ACHN (cell line): ENCODE measurements at regions not wholly inside any gene's neighbourhood (a gene's known extent, or its start where the extent isn't known, plus 50 kb on each side); places are given as distances from the start of the nearest gene placed in this dataset.

ENCODE experiments used
- DNase-seq: peaks from one replicate; pipeline ENCODE4 v3.0.0-alpha.2; 2015
- in situ Hi-C: cut with HindIII; loops from 2 replicates; pipeline ENCODE4 v1.10.0; 2017; ENCODE audit warnings: low sequenced_read_pairs, low pct_ligation_motif_present, low pct_unique_long_range_greater_than_20kb

DNA sequence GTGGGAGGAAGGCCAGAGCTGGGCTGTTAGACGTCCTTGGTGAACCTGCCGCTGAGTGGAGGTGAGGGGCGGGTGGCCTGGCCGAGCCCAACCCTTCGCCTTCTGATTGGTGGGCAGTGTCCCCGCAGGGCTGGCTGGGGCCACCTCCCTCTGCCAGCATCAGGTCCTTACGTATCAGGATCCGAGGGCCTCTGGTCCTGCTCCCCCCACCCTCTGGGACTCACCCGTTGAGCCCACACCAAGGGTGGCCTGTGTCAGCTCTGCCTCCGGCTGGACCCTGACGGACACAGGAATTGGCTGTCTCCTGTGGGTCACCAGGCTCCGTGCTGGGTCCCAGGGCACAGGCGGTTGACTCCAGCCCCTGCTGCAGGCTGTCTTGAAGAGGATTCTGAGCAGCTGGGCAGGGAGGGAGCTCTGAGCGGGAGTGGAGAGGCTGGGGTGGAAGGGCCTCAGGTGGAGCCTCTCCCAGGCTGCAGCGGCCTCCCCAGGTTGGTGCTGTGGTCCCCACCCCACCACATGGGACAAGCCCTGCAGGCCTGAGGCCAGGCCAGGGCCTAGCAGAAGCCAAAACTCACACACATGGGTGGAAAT, 58.4 kb upstream of the NKX1-1 start:
- no peak for DNase-seq
- in situ Hi-C loops = no loop called here

DNA sequence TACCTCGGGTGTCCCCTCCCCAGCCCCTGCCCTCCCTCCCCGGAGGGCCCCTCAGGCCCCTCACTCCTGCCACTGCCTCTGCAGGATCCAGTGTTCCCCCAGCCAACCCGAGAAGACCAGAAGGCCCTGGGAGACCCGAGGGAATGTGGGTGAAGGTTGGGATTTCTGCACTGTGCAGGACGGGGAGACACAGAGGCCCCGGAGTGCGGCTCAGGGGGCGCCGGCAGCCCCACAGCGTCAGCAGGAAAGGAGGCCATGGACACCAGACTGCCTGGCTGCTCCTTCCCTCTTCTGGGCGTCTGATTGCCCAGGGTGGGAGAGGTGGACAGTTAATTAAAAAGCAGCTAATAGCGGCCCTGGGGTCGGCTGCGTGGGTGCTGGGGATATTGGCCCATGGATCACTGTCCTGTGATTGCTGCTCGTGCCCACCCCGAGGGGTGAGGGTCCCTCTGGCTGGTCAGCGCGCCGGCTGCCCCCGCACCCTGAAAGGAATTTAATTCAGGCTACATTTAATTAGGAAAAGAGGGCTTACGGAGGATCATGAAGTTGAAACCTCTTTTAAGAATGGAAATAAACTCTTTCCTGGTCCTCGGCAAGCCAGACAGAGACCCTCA, 57.8 kb upstream of the NKX1-1 start:
- DNase-seq = no peak
- in situ Hi-C loops = no loop called here

DNA sequence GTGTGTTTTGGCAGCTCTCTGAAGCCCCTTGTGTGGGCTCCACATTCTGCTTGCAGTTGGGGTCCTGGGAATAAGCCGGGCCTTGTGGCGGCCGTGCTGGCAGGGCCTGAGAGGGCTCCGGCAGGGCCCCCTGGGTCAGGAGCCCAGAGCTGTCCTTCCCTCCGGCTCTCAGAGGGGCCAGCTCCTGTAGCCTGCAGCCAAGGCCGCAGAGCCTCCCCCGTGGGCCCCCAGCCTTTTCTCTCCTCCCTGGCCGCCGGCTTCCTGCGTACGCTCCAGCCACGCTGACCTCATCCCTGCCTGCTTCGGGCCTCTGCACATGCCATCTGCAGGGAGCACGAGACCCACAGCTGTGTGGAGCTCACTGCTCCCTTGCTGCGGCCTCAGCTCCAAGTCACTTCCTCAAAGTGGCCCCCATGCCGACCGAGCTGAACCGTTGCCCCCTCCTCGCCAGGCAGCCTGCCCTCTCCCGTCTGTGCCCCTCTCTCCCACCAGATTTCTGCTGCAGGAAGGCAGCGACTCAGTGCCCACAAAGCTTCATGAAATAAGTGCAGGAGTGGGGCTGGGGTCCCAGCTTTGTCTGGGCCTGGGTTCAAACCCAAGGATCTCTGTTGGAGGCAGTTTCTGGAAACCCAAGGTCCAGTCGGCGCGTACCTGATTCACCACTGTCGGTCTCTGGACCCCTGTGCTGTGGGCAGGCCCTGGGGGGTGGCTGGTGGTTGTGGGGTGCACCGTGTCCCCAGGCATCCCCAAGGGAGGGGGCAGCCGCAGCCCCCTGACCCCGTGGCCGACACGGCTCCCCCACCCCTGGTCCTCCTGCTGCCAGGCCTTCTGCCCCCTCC, 57.1 kb upstream of the NKX1-1 start:
- in situ Hi-C loops = no loop called here
- DNase-seq = no peak

DNA sequence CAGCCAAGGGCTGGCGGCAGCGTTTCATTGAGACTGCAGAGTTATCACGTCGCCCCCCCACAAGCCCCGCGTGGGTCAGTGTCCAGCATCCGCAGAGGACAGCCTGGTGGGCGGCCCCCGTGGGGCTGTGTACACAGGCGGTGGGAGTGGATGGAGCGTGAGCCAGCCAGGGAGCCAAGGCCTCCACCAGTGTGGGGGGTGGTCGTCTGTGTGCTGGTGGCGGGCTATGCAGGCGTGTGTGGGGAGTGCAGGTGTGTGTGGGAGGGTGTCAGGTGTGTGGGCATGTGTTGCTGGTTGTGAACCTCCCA, 56.5 kb upstream of the NKX1-1 start:
- no peak for DNase-seq
- in situ Hi-C loops = no loop called here

DNA sequence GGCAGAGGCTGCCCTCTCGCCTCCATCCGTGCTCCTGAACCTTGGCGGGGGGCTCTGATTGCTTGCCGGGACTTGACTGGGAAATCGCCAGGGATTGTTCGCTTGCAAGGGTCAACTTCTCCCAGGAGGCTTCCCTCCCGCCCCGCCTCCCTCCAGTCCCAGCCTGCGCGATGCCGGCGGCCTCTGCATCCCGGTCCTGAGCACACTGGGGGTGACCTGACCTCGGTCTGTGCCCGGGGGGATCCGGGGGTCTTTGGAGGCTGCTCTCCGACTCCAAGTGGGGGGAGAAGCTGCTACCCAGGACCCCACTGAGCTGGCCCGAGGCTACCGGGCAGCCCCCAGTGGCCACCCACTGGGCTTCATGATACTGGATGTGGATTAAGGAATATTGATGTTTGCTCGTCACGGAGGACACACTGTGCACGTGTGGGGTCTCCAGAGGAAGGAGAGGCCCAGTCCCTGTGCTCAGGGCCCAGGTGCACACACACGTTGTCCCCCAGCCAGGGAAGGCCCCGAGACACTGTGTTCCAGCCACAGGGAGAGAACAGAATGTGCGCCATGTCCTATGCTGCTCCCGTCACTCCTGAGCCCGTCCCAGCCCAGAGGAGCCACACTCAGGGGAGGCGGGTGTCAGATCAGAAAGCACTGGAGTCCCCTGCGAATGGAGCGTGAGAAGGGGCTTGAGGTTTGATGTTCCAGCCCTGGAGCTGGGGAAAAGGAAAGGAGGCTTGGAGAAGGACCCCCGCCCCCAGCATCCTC, 55.9 kb upstream of the NKX1-1 start:
- in situ Hi-C loops = no loop called here
- no peak for DNase-seq

DNA sequence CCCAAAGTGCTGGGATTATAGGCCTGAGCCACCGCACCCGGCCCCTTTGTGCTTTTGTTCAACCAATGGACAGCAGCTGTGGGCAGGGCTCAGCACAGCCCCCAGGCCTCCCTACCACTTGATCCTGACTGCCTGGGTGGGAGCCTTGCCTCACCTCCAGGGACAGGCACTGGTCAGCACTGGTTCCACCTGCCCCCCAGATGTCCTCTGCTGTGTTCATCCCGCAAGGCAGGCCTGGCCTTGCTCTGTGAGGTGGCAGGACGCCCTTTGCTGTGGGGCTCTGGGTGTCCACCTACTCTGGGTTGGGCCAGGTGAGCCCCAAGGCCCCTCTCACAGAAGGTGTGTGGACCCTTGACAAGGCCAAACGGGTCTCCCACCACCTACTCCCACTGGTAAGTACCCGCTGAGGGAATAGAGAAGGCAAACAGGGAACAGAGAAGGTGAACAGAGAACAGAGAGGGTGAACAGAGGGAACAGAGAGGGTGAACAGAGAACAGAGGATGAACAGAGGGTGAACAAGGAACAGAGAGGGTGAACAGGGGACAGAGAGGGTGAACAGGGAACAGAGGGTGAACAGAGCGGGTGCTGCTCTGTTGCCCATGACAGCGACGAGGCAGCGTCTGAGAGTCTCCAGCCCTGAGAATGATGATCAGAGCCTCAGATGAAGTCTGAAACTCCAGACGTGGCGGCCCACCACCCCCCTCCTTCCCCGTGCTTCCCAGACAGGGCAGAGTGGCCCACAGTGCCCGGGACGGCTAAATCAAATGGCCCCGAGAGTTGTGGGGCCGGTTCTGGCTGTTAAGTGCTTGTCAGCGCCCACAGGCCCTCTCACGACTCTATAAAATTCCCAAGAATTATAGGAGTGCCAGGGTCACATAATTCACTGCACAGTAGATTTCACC, 55.0 kb upstream of the NKX1-1 start:
- DNase-seq = no peak

DNA sequence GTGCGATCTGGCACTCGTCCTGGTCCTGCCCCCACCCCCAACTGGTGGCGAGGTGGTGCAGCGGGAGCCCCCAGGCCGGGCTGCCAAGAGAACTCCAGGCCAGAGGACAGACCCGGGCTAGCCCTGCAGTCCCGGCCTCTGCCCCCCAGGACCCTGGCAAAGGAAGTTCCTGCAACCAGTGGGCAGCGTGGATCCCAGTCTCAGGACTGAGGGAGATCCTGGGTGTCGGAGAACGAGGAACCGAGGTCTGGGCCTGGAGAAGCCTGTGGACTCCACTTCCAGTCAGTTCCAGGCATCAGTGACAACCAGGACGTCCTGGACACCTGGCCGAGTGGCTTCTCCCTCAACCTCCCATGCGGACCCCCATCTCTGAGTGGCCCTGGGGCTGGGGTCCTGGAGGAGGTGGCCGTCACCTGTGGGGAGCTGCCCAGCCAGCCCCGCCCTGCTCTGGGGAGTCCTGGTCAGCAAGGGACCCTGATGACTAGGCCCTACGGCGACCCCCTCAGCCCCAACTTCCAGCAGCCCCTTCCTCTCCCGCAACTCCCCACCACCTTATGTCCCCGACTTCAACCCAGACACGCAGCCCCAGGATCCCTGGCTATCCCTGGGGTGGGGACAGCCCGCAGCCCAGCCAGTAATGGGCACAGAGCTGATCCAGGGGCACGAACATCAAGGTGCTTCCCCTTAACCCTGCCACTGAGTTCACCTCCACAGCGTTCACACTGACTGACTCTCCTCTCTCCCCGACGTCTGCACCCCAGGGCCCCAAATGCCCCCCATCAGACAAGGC, 53.7 kb upstream of the NKX1-1 start:
- no peak for DNase-seq
- in situ Hi-C loops = no loop called here

More for the DNA sequence above, 55.0 kb upstream of the NKX1-1 start:
- in situ Hi-C loops = no loop called here

DNA sequence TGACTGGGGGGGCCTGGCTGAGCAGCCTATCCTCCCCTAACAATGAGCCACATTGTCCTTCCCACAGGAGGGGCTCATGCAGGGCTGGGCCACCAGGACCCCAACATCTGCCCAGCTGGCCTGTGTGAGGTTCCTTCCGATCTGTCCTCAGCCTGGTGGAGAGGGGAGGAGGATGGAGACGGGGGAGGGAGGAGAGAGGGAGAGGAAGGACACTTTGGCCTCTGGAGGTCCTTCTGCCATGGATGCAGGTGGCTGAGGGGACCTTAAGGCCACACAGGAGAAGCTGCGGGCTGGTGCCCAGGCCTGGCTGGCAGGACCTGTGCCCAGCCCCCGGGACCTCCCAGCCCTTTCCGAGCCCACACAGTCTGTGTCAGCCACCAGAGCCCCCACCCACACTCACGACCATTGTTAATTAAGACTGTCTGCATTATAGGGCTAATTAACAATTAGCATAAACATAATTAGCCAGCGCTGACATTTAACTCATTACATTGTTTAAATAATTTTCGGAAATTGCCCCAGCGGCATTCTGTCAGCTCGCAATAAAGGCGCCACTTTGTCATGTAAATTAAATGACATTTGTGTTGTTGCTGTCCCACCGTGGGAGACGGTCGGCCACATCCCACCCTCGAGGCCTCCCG, 53.0 kb upstream of the NKX1-1 start:
- in situ Hi-C loops = no loop called here
- DNase-seq = no peak

DNA sequence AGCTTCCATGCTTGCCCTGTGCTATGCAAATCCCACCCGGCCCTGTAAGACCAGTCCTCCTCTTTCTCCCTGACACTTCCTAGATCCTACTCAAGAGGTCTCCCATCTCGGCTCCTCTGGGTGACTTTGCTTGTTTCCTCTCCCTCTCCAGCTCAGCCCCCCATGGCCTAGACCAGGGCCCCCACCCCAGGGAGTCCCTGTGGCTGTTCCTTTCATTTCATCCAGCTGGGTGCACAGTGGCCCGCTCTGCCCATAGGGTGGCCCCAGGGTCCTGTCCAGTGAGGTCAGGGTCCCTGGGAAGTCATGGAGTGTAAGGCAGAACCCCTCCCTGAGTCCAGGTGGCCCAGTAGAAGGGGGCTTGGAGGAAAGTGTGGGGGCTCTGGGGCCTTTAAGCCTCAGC, 52.3 kb upstream of the NKX1-1 start:
- in situ Hi-C loops = no loop called here
- no peak for DNase-seq
